SK-N-SH (cell line): ENCODE measurements at regions not wholly inside any gene's neighbourhood (a gene's known extent, or its start where the extent isn't known, plus 50 kb on each side); places are given as distances from the start of the nearest gene placed in this dataset.

ENCODE experiments used
- CTCF ChIP-seq: fragments of 200-600 bp; sonication (generic); IDR thresholded peaks from 2 replicates; pipeline ENCODE4 v1.6.1; 2017; ENCODE audit warnings: antibody characterized with exemption, mild to moderate bottlenecking, moderate library complexity
- JUND ChIP-seq: IDR thresholded peaks from 2 replicates; pipeline ENCODE4 v1.4.0; 2012
- MAX ChIP-seq: IDR thresholded peaks from 2 replicates; pipeline ENCODE4 v1.4.0; 2012; ENCODE audit warnings: low read depth
- POLR2AphosphoS5 ChIP-seq: IDR thresholded peaks from 2 replicates; pipeline ENCODE4 v1.6.1; 2012; ENCODE audit warnings: low read depth, low read length
- RFX5 ChIP-seq: IDR thresholded peaks from 2 replicates; pipeline ENCODE4 v1.6.1; 2012; ENCODE audit warnings: mild to moderate bottlenecking, improper control_type of control experiment, low read length
- TAF1 ChIP-seq: IDR thresholded peaks from 2 replicates; pipeline ENCODE4 v1.6.1; 2012; ENCODE audit warnings: low read depth, mild to moderate bottlenecking, low read length, moderate library complexity, borderline replicate concordance
- USF1 ChIP-seq: IDR thresholded peaks from 2 replicates; pipeline ENCODE4 v1.4.0; 2012; ENCODE audit warnings: low read depth, borderline replicate concordance
- YY1 ChIP-seq: IDR thresholded peaks from 2 replicates; pipeline ENCODE4 v1.4.0; 2012; ENCODE audit warnings: low read depth, mild to moderate bottlenecking

- TF ChIP-seq CTCF (no peak), TAF1 (no peak), MAX (no peak), JUND (no peak), USF1 (no peak), POLR2AphosphoS5 (no peak), YY1 (no peak), RFX5 (no peak)
These were observed 925.8 kb downstream of the TLE1 start for GRCh38 chr9:80763536-80763935.
